H7 (cell line): ENCODE measurements at regions not wholly inside any gene's neighbourhood (a gene's known extent, or its start where the extent isn't known, plus 50 kb on each side); places are given as distances from the start of the nearest gene placed in this dataset.

ENCODE experiments used
- DNase-seq: peaks from one replicate; pipeline ENCODE4 v3.0.0; 2012
- H3K27me3 ChIP-seq: 2 replicates; pipeline ENCODE4 v1.6.0; 2011; ENCODE audit warnings: mild to moderate bottlenecking, low read length; ENCODE audit not compliant: control insufficient read depth, insufficient read depth
- H3K36me3 ChIP-seq: replicated peaks from 2 replicates; pipeline ENCODE4 v1.5.1; 2011; ENCODE audit warnings: low read length; ENCODE audit not compliant: control insufficient read depth, insufficient read depth
- H3K4me3 ChIP-seq: 2 replicates; pipeline ENCODE4 v1.5.1; 2011; ENCODE audit warnings: low read depth, mild to moderate bottlenecking, control low read depth, low read length, moderate library complexity; ENCODE audit not compliant: insufficient read depth

- H3K27me3 ChIP-seq: no peaks in the 10 kb centered on the region
- H3K4me3 ChIP-seq: no peak overlapping the region
- DNase-seq: no peak
- H3K36me3 ChIP-seq: no peaks in the 10 kb centered on the region
Observed at GRCh38 chr5:103498800-103499551, 63.6 kb downstream of the NUDT12 start.

DNA sequence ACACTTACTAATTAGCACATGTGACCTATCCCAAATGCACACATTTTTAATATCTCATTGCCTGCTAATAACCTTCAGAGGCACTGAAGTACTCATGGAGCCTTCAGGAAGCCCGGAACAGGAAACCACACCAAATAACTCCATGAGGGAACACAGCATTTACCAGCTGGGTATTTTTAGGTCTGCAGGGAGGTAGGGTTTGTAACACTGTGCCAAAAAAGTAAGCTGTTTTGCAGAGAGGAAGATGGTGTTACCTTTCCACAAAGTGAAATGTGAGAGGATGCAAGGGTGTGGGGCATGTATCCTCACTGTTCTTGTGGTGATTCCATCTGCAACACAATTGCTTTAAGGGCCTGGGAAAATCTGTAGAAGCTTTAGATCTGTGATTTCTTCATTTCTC lies 64.4 kb downstream of the NUDT12 start:
- no peak overlapping the region for H3K4me3 ChIP-seq
- no peak for DNase-seq
- no peaks in the 10 kb centered on the region for H3K27me3 ChIP-seq
- H3K36me3 ChIP-seq: no peaks in the 10 kb centered on the region

DNA sequence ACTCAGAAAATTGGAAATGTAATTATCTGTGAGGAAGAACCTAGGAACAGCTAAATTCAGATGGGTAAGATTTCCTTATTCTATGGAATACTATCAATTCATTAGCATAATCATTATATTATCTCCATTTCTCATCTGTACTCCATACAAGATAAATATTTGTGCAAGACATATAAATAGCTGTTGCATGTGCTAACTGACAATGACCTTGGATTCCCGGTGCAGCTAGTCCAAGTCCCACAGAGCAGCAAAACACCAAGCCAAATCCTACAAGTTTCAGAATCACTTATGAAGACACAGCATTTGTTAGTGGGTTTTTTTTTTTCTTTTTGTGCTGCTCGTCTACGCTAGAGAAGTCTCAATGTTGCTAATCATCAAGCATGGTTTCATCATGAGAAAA lies 64.8 kb downstream of the NUDT12 start:
- H3K4me3 ChIP-seq: no peak overlapping the region
- no peaks in the 10 kb centered on the region for H3K36me3 ChIP-seq
- H3K27me3 ChIP-seq: no peaks in the 10 kb centered on the region
- DNase-seq: no peak

- H3K36me3 ChIP-seq: no peaks in the 10 kb centered on the region
- no peaks in the 10 kb centered on the region for H3K27me3 ChIP-seq
- DNase-seq: no peak
- H3K4me3 ChIP-seq: no peak overlapping the region
Observed at GRCh38 chr5:103490030-103490739, 72.4 kb downstream of the NUDT12 start.

DNA sequence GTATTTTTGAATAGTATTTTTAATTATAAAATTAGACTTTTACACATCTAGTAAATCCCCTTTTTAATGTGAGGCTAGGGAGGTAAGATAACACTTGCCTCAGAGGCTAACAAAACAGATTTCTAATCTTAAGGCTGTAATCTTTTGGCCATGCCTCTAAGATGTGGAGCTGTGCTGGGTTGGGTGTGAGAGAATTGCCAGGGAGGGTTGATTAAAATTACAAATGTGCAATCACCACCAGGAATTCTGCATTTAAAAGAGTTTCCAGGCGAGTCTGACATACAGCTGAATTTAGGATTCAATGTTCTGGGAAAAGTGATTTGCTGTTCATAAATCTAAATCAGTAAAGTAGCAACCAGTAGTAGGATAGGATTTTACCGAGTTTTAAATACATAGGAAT lies 73.3 kb downstream of the NUDT12 start:
- no peaks in the 10 kb centered on the region for H3K27me3 ChIP-seq
- H3K4me3 ChIP-seq: no peak overlapping the region
- DNase-seq: no peak
- no peaks in the 10 kb centered on the region for H3K36me3 ChIP-seq

DNA sequence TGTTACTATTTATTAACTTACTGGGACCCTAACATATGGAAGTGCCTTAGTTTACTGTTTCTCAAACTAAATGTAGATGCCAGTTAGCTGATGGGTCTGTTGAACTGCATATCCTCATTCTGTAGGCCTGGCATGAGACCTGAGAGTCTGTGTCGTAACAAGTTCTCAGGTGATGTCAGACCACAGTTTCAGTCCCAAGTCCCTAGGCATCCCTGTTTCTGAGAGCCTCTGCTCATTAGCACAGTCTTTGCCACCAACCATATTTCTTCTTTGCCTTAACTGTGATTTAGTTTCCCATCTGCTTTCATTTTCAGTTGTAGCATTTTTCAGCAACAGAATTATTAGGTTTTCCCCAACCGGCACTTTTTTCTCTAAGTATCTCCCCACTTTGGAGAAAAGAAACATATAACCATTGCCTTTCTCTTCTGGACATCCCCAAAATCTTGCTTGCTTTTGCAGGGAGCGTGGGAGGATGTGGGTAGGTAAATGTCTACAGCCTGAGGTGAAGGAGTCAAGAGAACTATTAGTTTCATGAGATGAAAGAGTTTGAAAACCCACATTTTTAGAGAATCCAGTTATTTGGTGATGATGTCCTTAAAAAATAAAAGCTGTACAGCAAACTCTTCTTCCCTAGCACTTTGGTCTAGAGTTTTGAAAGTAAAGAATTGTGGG lies 74.6 kb downstream of the NUDT12 start:
- no peaks in the 10 kb centered on the region for H3K27me3 ChIP-seq
- no peak overlapping the region for H3K4me3 ChIP-seq
- no peaks in the 10 kb centered on the region for H3K36me3 ChIP-seq
- DNase-seq: no peak

- Histone ChIP-seq H3K4me3 (no peak overlapping the region), H3K27me3 (no peaks in the 10 kb centered on the region), H3K36me3 (no peaks in the 10 kb centered on the region)
- DNase-seq: no peak
Observed at GRCh38 chr5:103487218-103487617, 75.4 kb downstream of the NUDT12 start.

- Histone ChIP-seq H3K4me3 (no peak overlapping the region), H3K27me3 (no peaks in the 10 kb centered on the region), H3K36me3 (no peaks in the 10 kb centered on the region)
- no peak for DNase-seq
Observed at GRCh38 chr5:103486739-103487138, 75.8 kb downstream of the NUDT12 start.

- Histone ChIP-seq H3K4me3 (no peak overlapping the region), H3K27me3 (no peaks in the 10 kb centered on the region)
- DNase-seq: no peak
Observed at GRCh38 chr5:103480246-103480645, 82.3 kb downstream of the NUDT12 start.

GRCh38 chr5:103477678-103478077 lies 84.9 kb downstream of the NUDT12 start:
- no peak for DNase-seq
- Histone ChIP-seq H3K36me3 (no peaks in the 10 kb centered on the region), H3K27me3 (no peaks in the 10 kb centered on the region), H3K4me3 (no peak overlapping the region)

More at GRCh38 chr5:103480246-103480645, 82.3 kb downstream of the NUDT12 start:
- H3K36me3 ChIP-seq: no peaks in the 10 kb centered on the region

- DNase-seq: no peak
- no peak overlapping the region for H3K4me3 ChIP-seq
- no peaks in the 10 kb centered on the region for H3K36me3 ChIP-seq
- no peaks in the 10 kb centered on the region for H3K27me3 ChIP-seq
Observed at GRCh38 chr5:103476811-103477210, 85.8 kb downstream of the NUDT12 start.

GRCh38 chr5:103475629-103476240 lies 86.9 kb downstream of the NUDT12 start:
- peak; percentile 4 for DNase-seq
- Histone ChIP-seq H3K4me3 (no peak overlapping the region), H3K27me3 (no peaks in the 10 kb centered on the region), H3K36me3 (no peaks in the 10 kb centered on the region)

DNA sequence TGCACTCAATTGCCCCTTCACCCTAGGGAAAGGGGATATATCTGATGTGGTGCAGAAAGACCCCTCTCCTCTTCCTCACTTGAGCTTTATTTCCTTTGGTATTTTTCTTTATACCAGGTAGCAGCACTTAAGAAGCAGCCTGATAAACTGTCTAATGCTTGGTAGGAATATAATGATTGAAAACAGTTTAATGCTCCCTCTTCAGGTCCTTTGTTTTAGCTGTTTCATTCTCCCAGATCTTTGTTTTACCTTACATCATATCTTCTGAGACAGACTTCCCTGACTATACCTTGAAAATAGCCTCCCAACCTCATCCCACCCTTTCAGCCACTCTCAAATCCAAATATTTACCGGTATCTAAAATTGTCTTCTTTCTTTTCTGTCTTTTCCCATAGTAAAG lies 87.9 kb downstream of the NUDT12 start:
- Histone ChIP-seq H3K27me3 (no peaks in the 10 kb centered on the region), H3K36me3 (no peaks in the 10 kb centered on the region), H3K4me3 (no peak overlapping the region)
- no peak for DNase-seq

- no peak for DNase-seq
- Histone ChIP-seq H3K36me3 (no peaks in the 10 kb centered on the region), H3K27me3 (no peaks in the 10 kb centered on the region), H3K4me3 (no peak overlapping the region)
Observed at GRCh38 chr5:103473725-103474124, 88.9 kb downstream of the NUDT12 start.

- H3K4me3 ChIP-seq: no peak overlapping the region
- H3K27me3 ChIP-seq: no peaks in the 10 kb centered on the region
- DNase-seq: no peak
- no peaks in the 10 kb centered on the region for H3K36me3 ChIP-seq
Observed at GRCh38 chr5:103472830-103473229, 89.8 kb downstream of the NUDT12 start.
